ENCODE measurements at regions not wholly inside any gene's neighbourhood (a gene's known extent, or its start where the extent isn't known, plus 50 kb on each side); places are given as distances from the start of the nearest gene placed in this dataset.

GRCh38 chr17:77746896-77747554 lies 211.5 kb upstream of the TNRC6C start:
- DNase-seq (ENCODE audit: low read depth) = no peak
- Histone ChIP-seq H3K27me3 (ENCODE audit: control insufficient read depth, insufficient read depth, low read length) (no peaks in the 10 kb centered on the region), H3K36me3 (ENCODE audit: control insufficient read depth, insufficient read depth, low read length) (no peaks in the 10 kb centered on the region), H3K4me3 (ENCODE audit: low read depth, low read length) (no peak overlapping the region)
- no peak for TF ChIP-seq CTCF (IDR thresholded peaks at IDR 0.05; ENCODE audit: insufficient read depth, low read length, poor library complexity, severe bottlenecking)

- Histone ChIP-seq H3K36me3 (ENCODE audit: control insufficient read depth, insufficient read depth, low read length) (no peaks in the 10 kb centered on the region), H3K27me3 (ENCODE audit: control insufficient read depth, insufficient read depth, low read length) (no peaks in the 10 kb centered on the region), H3K4me3 (ENCODE audit: low read depth, low read length) (no peak overlapping the region)
- no peak for DNase-seq (ENCODE audit: low read depth)
- TF ChIP-seq CTCF (IDR thresholded peaks at IDR 0.05; ENCODE audit: insufficient read depth, low read length, poor library complexity, severe bottlenecking) = no peak
These were observed 210.1 kb upstream of the TNRC6C start for GRCh38 chr17:77748436-77748835.

- Histone ChIP-seq H3K36me3 (ENCODE audit: control insufficient read depth, insufficient read depth, low read length) (no peaks in the 10 kb centered on the region), H3K27me3 (ENCODE audit: control insufficient read depth, insufficient read depth, low read length) (no peaks in the 10 kb centered on the region), H3K4me3 (ENCODE audit: low read depth, low read length) (no peak overlapping the region)
- no peak for DNase-seq (ENCODE audit: low read depth)
- no peak for TF ChIP-seq CTCF (IDR thresholded peaks at IDR 0.05; ENCODE audit: insufficient read depth, low read length, poor library complexity, severe bottlenecking)
These were observed 209.2 kb upstream of the TNRC6C start for GRCh38 chr17:77749321-77749751.

GRCh38 chr17:77749989-77750388 lies 208.5 kb upstream of the TNRC6C start:
- no peak for TF ChIP-seq CTCF (IDR thresholded peaks at IDR 0.05; ENCODE audit: insufficient read depth, low read length, poor library complexity, severe bottlenecking)
- no peaks in the 10 kb centered on the region for H3K27me3 ChIP-seq (ENCODE audit: control insufficient read depth, insufficient read depth, low read length)
- no peak for DNase-seq (ENCODE audit: low read depth)
- H3K36me3 ChIP-seq (ENCODE audit: control insufficient read depth, insufficient read depth, low read length) = no peaks in the 10 kb centered on the region
- no peak overlapping the region for H3K4me3 ChIP-seq (ENCODE audit: low read depth, low read length)

- Histone ChIP-seq H3K4me3 (ENCODE audit: low read depth, low read length) (no peak overlapping the region), H3K27me3 (ENCODE audit: control insufficient read depth, insufficient read depth, low read length) (no peaks in the 10 kb centered on the region), H3K36me3 (ENCODE audit: control insufficient read depth, insufficient read depth, low read length) (no peaks in the 10 kb centered on the region)
- no peak for DNase-seq (ENCODE audit: low read depth)
- TF ChIP-seq CTCF (IDR thresholded peaks at IDR 0.05; ENCODE audit: insufficient read depth, low read length, poor library complexity, severe bottlenecking) = no peak
These were observed 208.0 kb upstream of the TNRC6C start for GRCh38 chr17:77750427-77751043.

- Histone ChIP-seq H3K36me3 (ENCODE audit: control insufficient read depth, insufficient read depth, low read length) (no peaks in the 10 kb centered on the region), H3K4me3 (ENCODE audit: low read depth, low read length) (no peak overlapping the region), H3K27me3 (ENCODE audit: control insufficient read depth, insufficient read depth, low read length) (no peaks in the 10 kb centered on the region)
- no peak for DNase-seq (ENCODE audit: low read depth)
- TF ChIP-seq CTCF (IDR thresholded peaks at IDR 0.05; ENCODE audit: insufficient read depth, low read length, poor library complexity, severe bottlenecking) = no peak
These were observed 205.3 kb upstream of the TNRC6C start for GRCh38 chr17:77753246-77753645.
